GM23248 (cell line): ENCODE measurements at regions not wholly inside any gene's neighbourhood (a gene's known extent, or its start where the extent isn't known, plus 50 kb on each side); places are given as distances from the start of the nearest gene placed in this dataset. TPM values are rescaled to one million over a fixed set of nuclear protein-coding genes. Genes with fewer than 3 reads are reported as not detected.

Experiments used
- DNase-seq: peaks from one replicate; pipeline ENCODE4 v3.0.0-alpha.2; 2015
- H2AFZ ChIP-seq: fragments of 200-600 bp; sonication (generic); 2 replicates; pipeline ENCODE4 v1.6.1; 2016; ENCODE audit warnings: antibody characterized with exemption
- H3F3A ChIP-seq: fragments of 200-600 bp; sonication (generic); 2 replicates; pipeline ENCODE4 v1.6.1; 2016; ENCODE audit warnings: mild to moderate bottlenecking, antibody characterized with exemption, mixed run types; ENCODE audit not compliant: insufficient read depth
- H3K27ac ChIP-seq: fragments of 200-600 bp; sonication (generic); 2 replicates; pipeline ENCODE4 v1.5.1; 2016; ENCODE audit warnings: mild to moderate bottlenecking
- H3K27me3 ChIP-seq: fragments of 200-600 bp; sonication (generic); replicated peaks from 2 replicates; pipeline ENCODE4 v1.6.1; 2016; ENCODE audit warnings: mild to moderate bottlenecking; ENCODE audit not compliant: insufficient read depth
- H3K36me3 ChIP-seq: fragments of 200-600 bp; sonication (generic); 2 replicates; pipeline ENCODE4 v1.6.1; 2016; ENCODE audit warnings: low read depth, mild to moderate bottlenecking
- H3K4me1 ChIP-seq: fragments of 200-600 bp; sonication (generic); 2 replicates; pipeline ENCODE4 v1.6.1; 2016; ENCODE audit warnings: mild to moderate bottlenecking; ENCODE audit not compliant: insufficient read depth
- H3K4me2 ChIP-seq: fragments of 200-600 bp; sonication (generic); one replicate; pipeline ENCODE4 v1.6.1; 2016; ENCODE audit warnings: mild to moderate bottlenecking; ENCODE audit not compliant: unreplicated experiment
- H3K4me3 ChIP-seq: fragments of 200-600 bp; sonication (generic); 2 replicates; pipeline ENCODE4 v1.5.1; 2016; ENCODE audit warnings: mild to moderate bottlenecking
- H3K79me2 ChIP-seq: fragments of 200-600 bp; sonication (generic); 2 replicates; pipeline ENCODE4 v1.6.1; 2016; ENCODE audit warnings: mild to moderate bottlenecking; ENCODE audit not compliant: insufficient read depth
- H3K9ac ChIP-seq: fragments of 200-600 bp; sonication (generic); 2 replicates; pipeline ENCODE4 v1.6.1; 2016; ENCODE audit warnings: mild to moderate bottlenecking
- H3K9me2 ChIP-seq: fragments of 200-600 bp; sonication (generic); 2 replicates; pipeline ENCODE4 v1.6.1; 2016; ENCODE audit warnings: mixed run types, mild to moderate bottlenecking, moderate library complexity; ENCODE audit not compliant: insufficient read depth
- H3K9me3 ChIP-seq: fragments of 200-600 bp; sonication (generic); one replicate; pipeline ENCODE4 v1.6.1; 2017; ENCODE audit warnings: low read depth
- H4K20me1 ChIP-seq: fragments of 200-600 bp; sonication (generic); 2 replicates; pipeline ENCODE4 v1.6.0; 2016; ENCODE audit not compliant: insufficient read depth
- EZH2 ChIP-seq: fragments of 200-600 bp; sonication (generic); IDR thresholded peaks from 2 replicates; pipeline ENCODE4 v1.6.1; 2018; ENCODE audit warnings: antibody characterized with exemption, mild to moderate bottlenecking; ENCODE audit not compliant: insufficient read depth, poor library complexity, severe bottlenecking
- EZH2phosphoT487 ChIP-seq: fragments of 200-600 bp; sonication (generic); IDR thresholded peaks from 2 replicates; pipeline ENCODE4 v1.6.1; 2018; ENCODE audit warnings: antibody characterized with exemption, moderate library complexity, mild to moderate bottlenecking, low read depth; ENCODE audit not compliant: insufficient read depth
- WGBS, 2 experiments: methylation state at CpG; one replicate each; pipeline ENCODE4 v1.1.6; 2015 to 2017; ENCODE audit warnings: low lambda C conversion rate in 2 of 2, low coverage in 1 of 2; ENCODE audit errors: missing lambda C conversion rate in 2 of 2; 5-methylcytosine and 5-hydroxymethylcytosine counted together
- in situ Hi-C: fragments of 300-500 bp; cut with MboI; formaldehyde crosslinking; loops from 2 replicates; pipeline ENCODE4 v1.15.0; 2020
- small RNA-seq: library from RNA; depleted of rRNA; stranded (forward); fragments of <200 nt; gene quantifications from one replicate; pipeline ENCODE3, GENCODE V24; 2014; ENCODE audit warnings: low read depth, low replicate concordance

- in situ Hi-C loops = no loop called here
- Histone ChIP-seq H3K4me2 (no peak overlapping the region), H3K27ac (no peak overlapping the region), H3K9me3 (no peaks in the 10 kb centered on the region), H3K4me3 (no peak overlapping the region), H2AFZ (no peak overlapping the region), H3K9me2 (no peaks in the 10 kb centered on the region), H3F3A (no peaks in the 10 kb centered on the region), H3K9ac (no peak overlapping the region), H3K79me2 (no peaks in the 10 kb centered on the region), H3K36me3 (no peaks in the 10 kb centered on the region), H4K20me1 (no peaks in the 10 kb centered on the region), H3K27me3 (no peaks in the 10 kb centered on the region), H3K4me1 (no peaks in the 10 kb centered on the region)
- TF ChIP-seq EZH2 (no peak), EZH2phosphoT487 (no peak)
- 48 to 57% methylated on average over 1 of the region's 1 CpG for WGBS, 2 experiments
- no peak for DNase-seq
These were observed 74.2 kb upstream of the CPEB2 start for GRCh38 chr4:14928035-14928434.

GRCh38 chr4:14929669-14930068 is 72.6 kb upstream of the CPEB2 start:
- no peaks in the 10 kb centered on the region for H3K4me1 ChIP-seq
- 80 to 92% methylated on average over 1 of the region's 1 CpG for WGBS, 2 experiments
- H3K27me3 ChIP-seq = no peaks in the 10 kb centered on the region
- TF ChIP-seq EZH2 (no peak), EZH2phosphoT487 (no peak)
- no peak overlapping the region for H2AFZ ChIP-seq
- H3K79me2 ChIP-seq = no peaks in the 10 kb centered on the region
- DNase-seq = no peak
- no peak overlapping the region for H3K4me2 ChIP-seq
- H3F3A ChIP-seq = no peaks in the 10 kb centered on the region
- no peaks in the 10 kb centered on the region for H3K9me3 ChIP-seq
- H3K27ac ChIP-seq = no peak overlapping the region
- H3K4me3 ChIP-seq = no peak overlapping the region
- no peaks in the 10 kb centered on the region for H3K36me3 ChIP-seq
- H4K20me1 ChIP-seq = no peaks in the 10 kb centered on the region
- H3K9ac ChIP-seq = no peak overlapping the region
- no peaks in the 10 kb centered on the region for H3K9me2 ChIP-seq
- in situ Hi-C loops = no loop called here

- H3K4me1 ChIP-seq = no peaks in the 10 kb centered on the region
- H3K9me2 ChIP-seq = no peaks in the 10 kb centered on the region
- WGBS, 2 experiments = 37 to 40% methylated on average over 9 of the region's 9 CpGs
- no peak overlapping the region for H3K27ac ChIP-seq
- no peaks in the 10 kb centered on the region for H3K36me3 ChIP-seq
- H3K9me3 ChIP-seq = no peaks in the 10 kb centered on the region
- H3K9ac ChIP-seq = no peak overlapping the region
- H3K27me3 ChIP-seq = 0 out of 2 replicates have a peak, but pooled peaks cover 6% of the 10 kb centered on the region
- H3K4me2 ChIP-seq = no peak overlapping the region
- H2AFZ ChIP-seq = no peak overlapping the region
- H3K4me3 ChIP-seq = no peak overlapping the region
- no peaks in the 10 kb centered on the region for H4K20me1 ChIP-seq
- no peaks in the 10 kb centered on the region for H3F3A ChIP-seq
- TF ChIP-seq EZH2phosphoT487 (no peak), EZH2 (no peak)
- H3K79me2 ChIP-seq = no peaks in the 10 kb centered on the region
- in situ Hi-C loops = no loop called here
- no peak for DNase-seq
These were observed 67.4 kb upstream of the CPEB2 start for GRCh38 chr4:14934704-14935390.

- no peak overlapping the region for H2AFZ ChIP-seq
- H3F3A ChIP-seq = no peaks in the 10 kb centered on the region
- no peak for TF ChIP-seq EZH2phosphoT487
- TF ChIP-seq EZH2 = no peak
- H3K27me3 ChIP-seq = 0 out of 2 replicates have a peak, but pooled peaks cover 1% of the 10 kb centered on the region
- DNase-seq = no peak
- 54 to 55% methylated on average over 7 of the region's 7 CpGs for WGBS, 2 experiments
- no peaks in the 10 kb centered on the region for H3K36me3 ChIP-seq
- no peaks in the 10 kb centered on the region for H3K4me1 ChIP-seq
- in situ Hi-C loops = no loop called here
- no peak overlapping the region for H3K9ac ChIP-seq
- H3K9me3 ChIP-seq = no peaks in the 10 kb centered on the region
- no peaks in the 10 kb centered on the region for H4K20me1 ChIP-seq
- H3K9me2 ChIP-seq = no peaks in the 10 kb centered on the region
- H3K4me3 ChIP-seq = no peak overlapping the region
- H3K27ac ChIP-seq = no peak overlapping the region
- H3K79me2 ChIP-seq = no peaks in the 10 kb centered on the region
- H3K4me2 ChIP-seq = no peak overlapping the region
These were observed 58.5 kb upstream of the CPEB2 start for GRCh38 chr4:14943749-14944148.

GRCh38 chr4:14952352-14952751 is 49.9 kb upstream of the CPEB2 start:
- Histone ChIP-seq H3K27ac (no peak overlapping the region), H3K9me2 (no peaks in the 10 kb centered on the region), H3K9me3 (no peaks in the 10 kb centered on the region), H3K4me3 (no peak overlapping the region), H3K9ac (no peak overlapping the region), H4K20me1 (no peaks in the 10 kb centered on the region), H2AFZ (no peak overlapping the region), H3K4me2 (no peak overlapping the region), H3F3A (no peaks in the 10 kb centered on the region), H3K4me1 (no peaks in the 10 kb centered on the region), H3K36me3 (no peaks in the 10 kb centered on the region), H3K79me2 (no peaks in the 10 kb centered on the region), H3K27me3 (no peaks in the 10 kb centered on the region)
- DNase-seq = no peak
- TF ChIP-seq EZH2phosphoT487 (no peak), EZH2 (no peak)
- in situ Hi-C loops = no loop called here

Small RNAs in the stretch of these regions (small RNA-seq; reads per million reads assigned to genes)
- gene RF00092 = not detected
